ENCODE measurements at regions not wholly inside any gene's neighbourhood (a gene's known extent, or its start where the extent isn't known, plus 50 kb on each side); places are given as distances from the start of the nearest gene placed in this dataset.

DNA sequence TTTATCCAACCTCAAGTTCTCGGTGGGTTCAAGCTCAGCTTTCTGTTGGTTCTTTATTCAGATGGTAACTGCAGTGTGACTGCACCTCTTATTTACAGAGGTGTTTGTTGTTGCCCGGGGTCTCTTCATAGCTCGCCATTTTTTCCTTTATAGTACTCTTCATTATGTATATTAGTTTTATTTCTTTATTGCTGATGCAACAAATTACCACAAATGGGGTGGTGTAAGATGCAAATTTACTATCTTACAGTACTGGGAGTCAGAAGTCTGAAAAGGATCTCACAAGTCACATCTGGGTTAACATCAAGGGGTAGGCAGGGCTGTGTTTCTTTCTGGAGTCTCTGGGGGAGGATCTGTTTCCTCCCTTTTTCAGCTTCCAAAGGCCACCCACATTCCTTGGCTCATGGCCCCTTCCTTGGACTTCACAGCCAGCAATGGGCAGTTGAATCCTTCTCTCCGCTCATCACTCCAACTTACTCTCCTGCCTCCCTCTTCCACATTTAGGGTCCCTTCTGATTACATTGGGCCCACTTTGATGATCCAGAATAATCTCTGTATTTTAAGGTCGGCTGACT lies 241.2 kb downstream of the HAPSTR1 start:
- TF ChIP-seq, protein P1, sequence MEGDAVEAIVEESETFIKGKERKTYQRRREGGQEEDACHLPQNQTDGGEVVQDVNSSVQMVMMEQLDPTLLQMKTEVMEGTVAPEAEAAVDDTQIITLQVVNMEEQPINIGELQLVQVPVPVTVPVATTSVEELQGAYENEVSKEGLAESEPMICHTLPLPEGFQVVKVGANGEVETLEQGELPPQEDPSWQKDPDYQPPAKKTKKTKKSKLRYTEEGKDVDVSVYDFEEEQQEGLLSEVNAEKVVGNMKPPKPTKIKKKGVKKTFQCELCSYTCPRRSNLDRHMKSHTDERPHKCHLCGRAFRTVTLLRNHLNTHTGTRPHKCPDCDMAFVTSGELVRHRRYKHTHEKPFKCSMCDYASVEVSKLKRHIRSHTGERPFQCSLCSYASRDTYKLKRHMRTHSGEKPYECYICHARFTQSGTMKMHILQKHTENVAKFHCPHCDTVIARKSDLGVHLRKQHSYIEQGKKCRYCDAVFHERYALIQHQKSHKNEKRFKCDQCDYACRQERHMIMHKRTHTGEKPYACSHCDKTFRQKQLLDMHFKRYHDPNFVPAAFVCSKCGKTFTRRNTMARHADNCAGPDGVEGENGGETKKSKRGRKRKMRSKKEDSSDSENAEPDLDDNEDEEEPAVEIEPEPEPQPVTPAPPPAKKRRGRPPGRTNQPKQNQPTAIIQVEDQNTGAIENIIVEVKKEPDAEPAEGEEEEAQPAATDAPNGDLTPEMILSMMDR (IDR thresholded peaks at IDR 0.05; ENCODE audit: borderline replicate concordance, extremely low read depth, low read length, poor library complexity, severe bottlenecking): no peak
- TF ChIP-seq EZH2 (IDR thresholded peaks at IDR 0.05; ENCODE audit: borderline replicate concordance, low read depth, low read length, severe bottlenecking): no peak

Measured in DND-41 (cell line).